ENCODE measurements at regions not wholly inside any gene's neighbourhood (a gene's known extent, or its start where the extent isn't known, plus 50 kb on each side); places are given as distances from the start of the nearest gene placed in this dataset.

- H3K27ac ChIP-seq (ENCODE audit: low read length): no peak overlapping the region
- H3K79me2 ChIP-seq (ENCODE audit: low read length): no peaks in the 10 kb centered on the region
- no peak overlapping the region for H2AFZ ChIP-seq (ENCODE audit: low read length)
- no peaks in the 10 kb centered on the region for H3K27me3 ChIP-seq (ENCODE audit: low read length)
- no peaks in the 10 kb centered on the region for H4K20me1 ChIP-seq (ENCODE audit: low read length)
- H3K4me1 ChIP-seq (ENCODE audit: insufficient read depth, low read length): no peaks in the 10 kb centered on the region
- H3K9me2 ChIP-seq (replicated peaks; ENCODE audit: low read length): no peaks in the 10 kb centered on the region
- H3K4me3 ChIP-seq (ENCODE audit: low read length): no peak overlapping the region
- TF ChIP-seq EZH2phosphoT487 (IDR thresholded peaks at IDR 0.05; ENCODE audit: borderline replicate concordance, low read length) (no peak), CTCF (conservative IDR thresholded peaks at IDR 0.05; ENCODE audit: low read depth, low read length) (no peak), EZH2 (IDR thresholded peaks at IDR 0.05; ENCODE audit: low read length, unreplicated experiment) (no peak)
- no peak overlapping the region for H3K9ac ChIP-seq (ENCODE audit: low read length)
- no peaks in the 10 kb centered on the region for H3F3A ChIP-seq (ENCODE audit: low read length, unreplicated experiment)
- intact Hi-C loops (cut with micrococcal nuclease): no loop called here
- H3K9me3 ChIP-seq (ENCODE audit: low read length): no peaks in the 10 kb centered on the region
- ChIA-PET POLR2A (ENCODE audit: unreplicated experiment) (no interaction called here), CTCF (no interaction called here)
- ATAC-seq (no peak), DNase-seq (no peak)
- BruUV-seq (replicated peaks): no TSS peak
- no peaks in the 10 kb centered on the region for H3K36me3 ChIP-seq (ENCODE audit: low read depth, low read length)
- no peak overlapping the region for H3K4me2 ChIP-seq (ENCODE audit: low read length)
Measured at GRCh38 chr2:234733795-234734600, 217.8 kb upstream of the SH3BP4 start.

- ATAC-seq (no peak), DNase-seq (no peak)
- Histone ChIP-seq H2AFZ (ENCODE audit: low read length) (no peak overlapping the region), H3K27ac (ENCODE audit: low read length) (no peak overlapping the region), H3K4me3 (ENCODE audit: low read length) (no peak overlapping the region), H3K4me1 (ENCODE audit: insufficient read depth, low read length) (no peaks in the 10 kb centered on the region), H3K9ac (ENCODE audit: low read length) (no peak overlapping the region), H3K4me2 (ENCODE audit: low read length) (no peak overlapping the region), H3K79me2 (ENCODE audit: low read length) (no peaks in the 10 kb centered on the region), H3K9me3 (ENCODE audit: low read length) (no peaks in the 10 kb centered on the region), H3K9me2 (replicated peaks; ENCODE audit: low read length) (no peaks in the 10 kb centered on the region), H3K36me3 (ENCODE audit: low read depth, low read length) (no peaks in the 10 kb centered on the region), H3K27me3 (ENCODE audit: low read length) (no peaks in the 10 kb centered on the region), H3F3A (ENCODE audit: low read length, unreplicated experiment) (no peaks in the 10 kb centered on the region), H4K20me1 (ENCODE audit: low read length) (no peaks in the 10 kb centered on the region)
- TF ChIP-seq EZH2 (IDR thresholded peaks at IDR 0.05; ENCODE audit: low read length, unreplicated experiment) (no peak), CTCF (conservative IDR thresholded peaks at IDR 0.05; ENCODE audit: low read depth, low read length) (no peak), EZH2phosphoT487 (IDR thresholded peaks at IDR 0.05; ENCODE audit: borderline replicate concordance, low read length) (no peak)
- intact Hi-C loops (cut with micrococcal nuclease): no loop called here
- BruUV-seq (replicated peaks): no TSS peak
- ChIA-PET CTCF (no interaction called here), POLR2A (ENCODE audit: unreplicated experiment) (no interaction called here)
Measured at GRCh38 chr2:234733093-234733489, 218.7 kb upstream of the SH3BP4 start.

- no peaks in the 10 kb centered on the region for H3K27me3 ChIP-seq (ENCODE audit: low read length)
- BruUV-seq (replicated peaks): no TSS peak
- H3K79me2 ChIP-seq (ENCODE audit: low read length): no peaks in the 10 kb centered on the region
- ATAC-seq: no peak
- no peaks in the 10 kb centered on the region for H3K4me1 ChIP-seq (ENCODE audit: insufficient read depth, low read length)
- no peak overlapping the region for H3K27ac ChIP-seq (ENCODE audit: low read length)
- no peaks in the 10 kb centered on the region for H4K20me1 ChIP-seq (ENCODE audit: low read length)
- H3K9me3 ChIP-seq (ENCODE audit: low read length): no peaks in the 10 kb centered on the region
- H3K4me2 ChIP-seq (ENCODE audit: low read length): no peak overlapping the region
- intact Hi-C loops (cut with micrococcal nuclease): no loop called here
- no peaks in the 10 kb centered on the region for H3F3A ChIP-seq (ENCODE audit: low read length, unreplicated experiment)
- no peak overlapping the region for H2AFZ ChIP-seq (ENCODE audit: low read length)
- TF ChIP-seq EZH2 (IDR thresholded peaks at IDR 0.05; ENCODE audit: low read length, unreplicated experiment) (no peak), EZH2phosphoT487 (IDR thresholded peaks at IDR 0.05; ENCODE audit: borderline replicate concordance, low read length) (no peak), CTCF (conservative IDR thresholded peaks at IDR 0.05; ENCODE audit: low read depth, low read length) (no peak)
- DNase-seq: no peak
- no peaks in the 10 kb centered on the region for H3K36me3 ChIP-seq (ENCODE audit: low read depth, low read length)
- H3K9ac ChIP-seq (ENCODE audit: low read length): no peak overlapping the region
- H3K9me2 ChIP-seq (replicated peaks; ENCODE audit: low read length): no peaks in the 10 kb centered on the region
- H3K4me3 ChIP-seq (ENCODE audit: low read length): no peak overlapping the region
- CTCF ChIA-PET: no interaction called here
- POLR2A ChIA-PET (ENCODE audit: unreplicated experiment): no interaction called here
Measured at GRCh38 chr2:234732404-234733092, 219.3 kb upstream of the SH3BP4 start.
